Stimulated activated naive B cell treated with anti-CD40 and anti-IgM and Interleukin-4, amounts not matched to agents 10 μg/mL and 1 μg/mL and 100 μg/mL, for 72 hours (primary cell): ENCODE measurements at regions not wholly inside any gene's neighbourhood (a gene's known extent, or its start where the extent isn't known, plus 50 kb on each side); places are given as distances from the start of the nearest gene placed in this dataset.

ENCODE experiments used
- ATAC-seq, 2 donors: fragments of 150-1000 bp; cut with Tn5 transposase; replicated peaks; 2 replicates each; pipeline ENCODE4 v1.10.0; 2021; ENCODE audit warnings: moderate library complexity in 1 of 2
- DNase-seq: peaks from one replicate; pipeline ENCODE4 v3.0.0; 2021
- H3K27ac Mint-ChIP-seq: one replicate; pipeline ENCODE4 v1.8.0; 2022; ENCODE audit warnings: mild to moderate bottlenecking, mixed read lengths
- H3K27me3 Mint-ChIP-seq, 2 donors: one replicate each; pipeline ENCODE4 v1.8.0; 2022; ENCODE audit warnings: mixed read lengths in 2 of 2
- H3K36me3 Mint-ChIP-seq, 2 donors: one replicate each; pipeline ENCODE4 v1.8.0; 2022; ENCODE audit warnings: mixed read lengths in 2 of 2, mild to moderate bottlenecking in 1 of 2
- H3K4me1 Mint-ChIP-seq, 2 donors: one replicate each; pipeline ENCODE4 v1.8.0; 2022; ENCODE audit warnings: mixed read lengths in 2 of 2, mild to moderate bottlenecking in 1 of 2
- H3K4me3 Mint-ChIP-seq, 2 donors: one replicate each; pipeline ENCODE4 v1.8.0; 2022; ENCODE audit warnings: mild to moderate bottlenecking in 2 of 2, mixed read lengths in 2 of 2, moderate library complexity in 1 of 2
- H3K9me3 Mint-ChIP-seq, 2 donors: one replicate each; pipeline ENCODE4 v1.8.0; 2022; ENCODE audit warnings: mixed read lengths in 2 of 2, mild to moderate bottlenecking in 1 of 2

DNA sequence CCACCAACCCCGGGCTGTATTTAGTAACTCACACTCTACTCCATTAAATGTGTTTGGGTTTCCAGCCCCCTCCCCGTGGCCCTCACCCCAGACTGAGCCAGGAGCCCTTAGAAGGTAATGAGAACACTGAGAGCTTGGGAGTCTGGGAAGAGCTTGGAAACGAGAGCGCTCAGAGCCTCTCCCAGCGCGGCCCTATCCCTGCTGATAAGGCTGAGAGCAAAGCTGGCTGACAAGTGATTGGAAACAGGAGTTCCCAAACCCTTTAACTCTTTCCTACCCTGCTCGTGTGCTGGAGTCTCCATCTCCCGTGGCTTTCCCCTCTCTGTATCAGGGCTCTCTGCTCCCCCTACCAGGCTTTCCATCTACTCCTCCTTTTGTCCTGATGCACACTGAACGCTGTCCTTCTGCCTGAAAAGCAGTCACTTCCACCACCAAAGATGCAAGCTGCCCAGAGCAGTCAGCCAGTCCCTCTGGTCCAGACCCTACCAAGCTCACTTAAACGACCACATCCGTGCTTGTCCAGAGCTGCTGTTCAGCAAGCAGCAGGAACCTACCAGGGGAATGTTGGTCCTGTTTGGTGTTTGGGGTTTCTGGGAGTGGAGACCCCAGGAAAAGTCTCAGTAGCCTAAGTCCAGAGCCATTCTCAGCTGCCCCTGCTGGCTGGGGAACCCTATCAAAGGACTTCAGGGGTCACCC lies 100.0 kb upstream of the PKDCC start:
- H3K4me3 Mint-ChIP-seq: no peak overlapping the region
- no peak for DNase-seq
- H3K4me1 Mint-ChIP-seq: peaks cover 7 to 8% of the 10 kb centered on the region in 2 donors
- peaks cover 29 to 30% of the 10 kb centered on the region in 2 donors for H3K27me3 Mint-ChIP-seq
- H3K27ac Mint-ChIP-seq: no peak overlapping the region
- ATAC-seq: no peak
- peaks cover 0 to 3% of the 10 kb centered on the region in 2 donors for H3K9me3 Mint-ChIP-seq
- H3K36me3 Mint-ChIP-seq: no peaks in the 10 kb centered on the region

- peaks cover 29% of the 10 kb centered on the region in 2 donors for H3K27me3 Mint-ChIP-seq
- peaks cover 0 to 3% of the 10 kb centered on the region in 2 donors for H3K9me3 Mint-ChIP-seq
- H3K27ac Mint-ChIP-seq: no peak overlapping the region
- peaks cover 9 to 13% of the 10 kb centered on the region in 2 donors for H3K4me1 Mint-ChIP-seq
- H3K4me3 Mint-ChIP-seq: no peak overlapping the region
- no peak for ATAC-seq
- DNase-seq: no peak
- no peaks in the 10 kb centered on the region for H3K36me3 Mint-ChIP-seq
Measured at GRCh38 chr2:41948397-41948763, 99.4 kb upstream of the PKDCC start.

DNA sequence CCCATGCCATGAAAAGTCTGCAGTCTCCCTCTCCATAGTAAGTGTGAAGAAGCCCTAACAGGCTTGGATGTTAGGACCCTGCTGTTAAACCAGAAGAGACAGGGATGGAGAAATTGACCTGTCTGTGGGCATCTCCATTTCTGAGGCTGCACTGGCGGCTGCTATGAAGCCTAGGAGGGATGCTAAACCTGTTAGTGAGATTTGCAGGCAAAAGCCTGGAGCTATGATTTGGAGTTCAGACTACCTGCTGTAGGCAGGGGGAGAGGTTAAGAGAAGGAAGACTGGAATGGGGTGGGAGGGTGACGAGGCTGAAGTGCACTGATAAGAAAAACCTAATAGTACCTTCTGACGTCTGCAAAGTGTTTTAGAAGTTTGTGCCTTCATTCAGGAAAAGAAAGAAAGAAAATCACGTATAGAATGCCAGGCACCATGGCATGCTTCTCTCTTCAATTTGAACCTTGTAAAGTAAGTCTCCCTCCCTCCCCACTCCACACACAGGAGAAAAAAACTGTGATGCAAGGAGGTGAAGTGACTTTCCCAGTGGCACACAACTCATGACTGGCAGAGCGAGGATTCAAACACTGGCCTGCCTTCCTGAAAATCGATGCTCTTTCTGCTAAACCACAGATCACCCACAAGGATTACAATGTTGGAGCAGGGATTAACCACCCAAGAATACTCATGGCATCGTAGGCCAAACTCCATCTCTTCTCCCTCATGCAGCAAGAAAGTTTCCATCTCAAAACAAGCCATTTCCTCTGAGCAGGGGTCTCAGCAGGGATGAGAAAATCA lies 98.5 kb upstream of the PKDCC start:
- DNase-seq: no peak
- Mint-ChIP-seq H3K27me3 (peaks cover 20 to 22% of the 10 kb centered on the region in 2 donors), H3K36me3 (no peaks in the 10 kb centered on the region), H3K9me3 (peaks cover 0 to 3% of the 10 kb centered on the region in 2 donors), H3K4me3 (no peak overlapping the region), H3K4me1 (peaks cover 15 to 22% of the 10 kb centered on the region in 2 donors), H3K27ac (no peak overlapping the region)
- no peak for ATAC-seq

DNA sequence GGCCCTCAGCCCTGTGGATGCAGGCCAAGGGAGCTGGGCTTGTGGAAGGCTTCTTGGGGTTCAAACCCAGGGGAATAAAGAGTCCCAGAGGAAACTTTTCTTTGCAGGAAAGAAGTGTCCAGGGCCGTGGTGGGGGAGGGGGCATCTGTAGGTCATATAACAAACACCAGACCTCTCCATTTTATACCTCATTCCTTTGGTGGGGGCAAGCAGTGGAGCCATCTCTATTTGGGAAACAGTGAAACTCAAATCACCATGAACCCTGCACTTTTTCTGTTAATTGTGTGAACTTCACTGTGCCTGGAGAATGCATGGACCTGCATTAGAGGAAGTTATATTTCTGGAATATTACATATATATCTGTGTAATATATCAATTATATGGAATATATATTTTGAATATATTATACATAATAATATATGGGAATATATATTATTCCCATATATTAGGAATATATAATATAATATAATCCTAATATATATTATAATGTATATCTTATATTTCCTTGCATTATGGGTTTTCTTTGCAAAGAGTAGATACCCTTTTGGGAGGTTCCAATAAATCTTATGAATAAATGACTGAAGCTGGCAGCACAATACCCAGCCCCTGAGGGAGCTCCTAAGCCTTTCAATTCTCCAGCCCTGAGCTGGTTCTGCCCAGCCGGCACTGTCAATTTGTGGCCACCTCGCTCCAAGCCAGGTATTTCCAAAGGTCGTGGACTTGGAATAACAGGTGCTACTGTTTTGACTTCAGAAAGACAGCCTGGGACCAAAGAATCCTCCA lies 97.7 kb upstream of the PKDCC start:
- DNase-seq: no peak

GRCh38 chr2:41950666-41950960 lies 97.2 kb upstream of the PKDCC start:
- H3K36me3 Mint-ChIP-seq: peaks cover 2 to 3% of the 10 kb centered on the region in 2 donors
- no peak for ATAC-seq
- no peak overlapping the region for H3K4me3 Mint-ChIP-seq
- peaks cover 2 to 3% of the 10 kb centered on the region in 2 donors for H3K9me3 Mint-ChIP-seq
- no peak for DNase-seq
- no peak overlapping the region for H3K27ac Mint-ChIP-seq
- H3K4me1 Mint-ChIP-seq: peaks cover 24 to 34% of the 10 kb centered on the region in 2 donors
- H3K27me3 Mint-ChIP-seq: peaks cover 13 to 17% of the 10 kb centered on the region in 2 donors

More for the DNA sequence above, 97.7 kb upstream of the PKDCC start:
- no peak overlapping the region for H3K27ac Mint-ChIP-seq
- no peak overlapping the region for H3K4me3 Mint-ChIP-seq
- no peaks in the 10 kb centered on the region for H3K36me3 Mint-ChIP-seq
- ATAC-seq: no peak
- H3K4me1 Mint-ChIP-seq: peaks cover 19 to 29% of the 10 kb centered on the region in 2 donors
- H3K27me3 Mint-ChIP-seq: peaks cover 17 to 18% of the 10 kb centered on the region in 2 donors
- peaks cover 0 to 3% of the 10 kb centered on the region in 2 donors for H3K9me3 Mint-ChIP-seq

DNA sequence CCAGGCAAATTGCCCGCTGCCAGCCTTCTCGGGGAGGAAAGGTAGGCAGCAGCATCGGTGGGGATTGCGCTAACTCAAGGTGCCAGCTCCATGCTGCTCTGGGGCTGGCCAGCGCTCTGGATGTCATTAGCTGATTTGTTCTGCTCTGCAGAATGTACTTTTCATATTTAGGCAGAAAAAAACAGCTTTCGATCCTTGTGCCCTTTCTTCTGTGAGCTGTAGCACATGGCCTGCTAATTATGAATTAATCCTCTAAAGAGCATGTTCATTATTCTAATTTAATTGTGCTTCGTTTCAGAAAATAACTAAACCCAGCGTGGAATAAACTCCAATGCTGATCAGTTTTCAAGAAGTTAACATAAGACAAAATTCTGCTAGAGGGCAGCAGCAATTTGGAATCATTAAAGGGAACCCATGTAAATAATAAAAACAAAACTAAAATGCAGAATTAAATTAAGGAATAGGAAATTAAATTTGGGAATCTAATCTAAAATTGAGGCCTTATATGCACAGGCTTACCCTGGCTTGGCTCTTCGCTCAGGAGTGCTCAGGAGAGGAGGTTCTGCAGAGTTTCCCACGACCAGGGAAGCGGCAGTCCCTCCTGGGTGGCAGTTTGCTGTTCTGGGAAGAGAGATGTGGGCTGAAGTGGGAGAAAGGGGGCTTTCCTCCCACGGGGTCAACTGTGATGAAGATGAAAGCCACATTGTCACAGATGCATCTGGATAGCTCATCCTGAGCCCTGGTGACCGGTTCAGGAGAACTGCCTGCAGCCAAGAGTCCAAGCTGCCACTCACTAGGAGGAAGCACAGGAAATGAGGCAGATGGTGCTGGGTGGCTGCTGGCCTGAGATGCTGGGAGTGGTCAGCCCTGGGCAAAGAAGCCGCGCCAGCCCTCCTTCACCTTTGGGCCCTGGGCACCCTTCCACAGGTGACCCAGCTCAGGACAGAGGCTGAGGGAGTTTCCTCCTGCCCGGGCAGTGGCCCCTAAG lies 93.2 kb upstream of the PKDCC start:
- Mint-ChIP-seq H3K4me1 (peaks cover 26 to 39% of the 10 kb centered on the region in 2 donors), H3K4me3 (peak overlapping the region in 1 of 2 donors; percentile 32), H3K27me3 (no peaks in the 10 kb centered on the region), H3K27ac (peak overlapping the region; percentile 67), H3K36me3 (peaks cover 3 to 5% of the 10 kb centered on the region in 2 donors), H3K9me3 (peaks cover 4 to 6% of the 10 kb centered on the region in 2 donors)
- DNase-seq (no peak), ATAC-seq (no peak)

DNA sequence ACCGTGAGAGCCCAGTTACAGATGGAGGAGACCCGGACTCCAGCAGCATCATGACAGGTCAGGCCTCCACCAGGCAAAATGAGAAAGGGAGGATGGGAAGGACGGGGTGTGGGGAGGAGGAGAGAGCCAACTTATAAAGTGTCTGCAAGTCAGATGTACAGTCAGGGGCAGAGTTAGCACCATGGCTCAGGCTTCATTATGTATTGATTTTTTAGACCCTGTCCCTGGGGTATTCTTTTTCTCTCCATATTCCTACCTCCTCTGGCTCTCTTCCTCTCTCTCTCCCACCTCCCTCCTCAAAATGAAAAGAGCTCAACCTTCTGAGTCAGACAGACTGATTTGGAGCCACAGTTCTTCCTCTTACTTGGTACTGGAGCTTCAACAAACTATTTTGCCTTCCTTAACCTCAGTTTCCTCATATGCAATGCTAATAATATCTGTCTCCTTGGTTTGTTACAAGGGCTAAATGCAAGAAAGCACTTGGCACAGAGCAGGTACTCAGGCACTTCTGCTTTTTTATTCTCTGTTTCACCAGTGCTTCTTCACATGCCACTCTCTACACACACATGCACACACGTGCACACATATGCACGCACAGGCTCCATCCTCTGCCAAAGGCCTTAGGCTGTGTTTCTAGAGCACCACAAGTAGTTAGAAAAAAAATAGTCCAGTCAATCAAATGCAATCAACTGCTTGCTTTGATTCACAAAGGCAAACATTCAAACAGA lies 92.3 kb upstream of the PKDCC start:
- Mint-ChIP-seq H3K36me3 (peaks cover 3 to 5% of the 10 kb centered on the region in 2 donors), H3K27ac (peak overlapping the region; percentile 84), H3K4me3 (peak overlapping the region; percentile 32 to 53), H3K9me3 (peaks cover 4 to 6% of the 10 kb centered on the region in 2 donors), H3K4me1 (peaks cover 26 to 39% of the 10 kb centered on the region in 2 donors), H3K27me3 (peaks cover 0 to 2% of the 10 kb centered on the region in 2 donors)
- peak; percentile 42 for DNase-seq
- ATAC-seq: peak; percentile 62 to 72

DNA sequence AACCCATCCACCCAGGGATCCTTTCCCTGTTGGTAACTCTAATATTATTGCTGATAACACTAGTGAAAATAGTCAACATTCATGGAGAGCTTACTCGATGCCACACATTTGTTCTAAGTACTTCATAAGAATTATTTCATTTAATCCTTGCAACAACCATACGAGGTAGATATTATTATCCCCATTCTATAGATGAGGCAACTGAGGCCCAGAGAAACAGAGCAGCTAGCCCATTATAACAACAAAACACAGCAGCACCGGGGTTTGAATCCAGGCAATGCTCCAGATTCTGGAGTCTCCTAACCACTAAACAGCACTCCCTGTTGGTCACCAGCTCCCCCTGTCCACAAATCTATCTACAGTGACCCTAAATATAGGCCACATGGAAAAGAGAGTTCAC lies 90.4 kb upstream of the PKDCC start:
- Mint-ChIP-seq H3K4me1 (peaks cover 25 to 35% of the 10 kb centered on the region in 2 donors), H3K9me3 (peaks cover 4 to 6% of the 10 kb centered on the region in 2 donors), H3K36me3 (peaks cover 3 to 5% of the 10 kb centered on the region in 2 donors), H3K27me3 (peaks cover 0 to 8% of the 10 kb centered on the region in 2 donors), H3K27ac (peak overlapping the region; percentile 32), H3K4me3 (no peak overlapping the region)
- no peak for ATAC-seq
- DNase-seq: no peak

DNA sequence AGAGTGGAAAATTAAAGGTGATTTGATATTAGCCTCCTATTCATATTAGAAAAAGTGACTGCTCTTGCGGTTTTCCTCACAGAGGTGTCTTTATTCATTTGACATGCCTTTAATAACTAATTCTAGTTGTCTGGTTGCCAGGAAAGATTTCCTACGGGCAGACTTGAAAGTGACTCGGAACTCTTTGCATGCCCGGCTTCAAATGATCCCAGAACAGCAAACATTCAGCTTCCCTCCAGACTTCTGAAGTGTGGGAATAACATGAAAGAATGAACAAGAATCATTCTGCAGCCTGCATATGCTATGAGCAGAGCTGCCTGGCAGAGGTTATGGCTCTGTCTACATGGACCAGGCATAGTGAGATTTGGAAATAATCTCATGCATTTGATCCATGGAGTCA lies 89.6 kb upstream of the PKDCC start:
- peaks cover 0 to 12% of the 10 kb centered on the region in 2 donors for H3K27me3 Mint-ChIP-seq
- ATAC-seq (no peak), DNase-seq (no peak)
- H3K4me1 Mint-ChIP-seq: peaks cover 19 to 27% of the 10 kb centered on the region in 2 donors
- peaks cover 4 to 6% of the 10 kb centered on the region in 2 donors for H3K9me3 Mint-ChIP-seq
- H3K27ac Mint-ChIP-seq: no peak overlapping the region
- peaks cover 3 to 5% of the 10 kb centered on the region in 2 donors for H3K36me3 Mint-ChIP-seq
- no peak overlapping the region for H3K4me3 Mint-ChIP-seq

- Mint-ChIP-seq H3K9me3 (peaks cover 4 to 6% of the 10 kb centered on the region in 2 donors), H3K36me3 (peaks cover 3 to 5% of the 10 kb centered on the region in 2 donors), H3K4me3 (no peak overlapping the region), H3K27ac (no peak overlapping the region), H3K27me3 (peaks cover 0 to 12% of the 10 kb centered on the region in 2 donors), H3K4me1 (peaks cover 14 to 22% of the 10 kb centered on the region in 2 donors)
- no peak for DNase-seq
- no peak for ATAC-seq
Measured at GRCh38 chr2:41958775-41959174, 89.0 kb upstream of the PKDCC start.

DNA sequence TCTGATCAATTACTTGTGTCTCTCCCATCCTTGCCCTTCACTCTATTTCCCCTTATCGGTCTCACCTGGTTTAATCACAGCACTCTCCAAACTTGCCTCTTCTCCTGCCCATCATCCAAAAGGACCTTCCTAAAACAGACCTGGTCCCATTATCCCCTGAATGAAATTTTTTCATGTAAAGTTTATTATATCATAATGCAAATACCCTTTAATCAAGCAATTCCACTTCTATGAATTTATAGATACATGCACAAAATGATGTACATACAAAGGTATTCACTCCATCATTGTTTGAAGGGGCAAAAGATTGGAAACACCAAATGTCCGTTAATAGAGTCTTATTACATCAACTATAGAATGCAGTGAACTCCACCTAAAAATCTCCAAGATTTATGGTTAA lies 88.1 kb upstream of the PKDCC start:
- DNase-seq: no peak
- peaks cover 3 to 5% of the 10 kb centered on the region in 2 donors for H3K36me3 Mint-ChIP-seq
- H3K9me3 Mint-ChIP-seq: peaks cover 4 to 6% of the 10 kb centered on the region in 2 donors
- peaks cover 10 to 13% of the 10 kb centered on the region in 2 donors for H3K4me1 Mint-ChIP-seq
- ATAC-seq: no peak
- peaks cover 0 to 12% of the 10 kb centered on the region in 2 donors for H3K27me3 Mint-ChIP-seq
- H3K27ac Mint-ChIP-seq: no peak overlapping the region
- no peak overlapping the region for H3K4me3 Mint-ChIP-seq

- Mint-ChIP-seq H3K27ac (no peak overlapping the region), H3K9me3 (no peaks in the 10 kb centered on the region), H3K4me3 (no peak overlapping the region), H3K4me1 (peaks cover 4 to 8% of the 10 kb centered on the region in 2 donors), H3K27me3 (peaks cover 7 to 26% of the 10 kb centered on the region in 2 donors), H3K36me3 (no peaks in the 10 kb centered on the region)
- ATAC-seq: no peak
- DNase-seq: no peak
Measured at GRCh38 chr2:41962922-41963622, 84.7 kb upstream of the PKDCC start.
